ENCODE measurements at regions not wholly inside any gene's neighbourhood (a gene's known extent, or its start where the extent isn't known, plus 50 kb on each side); places are given as distances from the start of the nearest gene placed in this dataset.

GRCh38 chr7:54814401-54814800 is 55.4 kb upstream of the SEC61G start:
- Histone ChIP-seq H3K27ac (no peak overlapping the region), H3K27me3 (replicated peaks) (no peaks in the 10 kb centered on the region), H3K4me3 (ENCODE audit: low read depth, low read length) (no peak overlapping the region), H3K36me3 (replicated peaks) (no peaks in the 10 kb centered on the region)
- no peak for TF ChIP-seq CTCF (IDR thresholded peaks at IDR 0.05; ENCODE audit: low read depth, low read length, missing control alignments)
- in situ Hi-C loops (cut with HindIII; ENCODE audit: low pct_ligation_motif_present, low sequenced_read_pairs) = no loop called here
- no peak for DNase-seq

GRCh38 chr7:54817152-54817551 is 58.1 kb upstream of the SEC61G start:
- Histone ChIP-seq H3K4me3 (ENCODE audit: low read depth, low read length) (no peak overlapping the region), H3K27me3 (replicated peaks) (no peaks in the 10 kb centered on the region), H3K36me3 (replicated peaks) (no peaks in the 10 kb centered on the region), H3K27ac (no peak overlapping the region)
- in situ Hi-C loops (cut with HindIII; ENCODE audit: low pct_ligation_motif_present, low sequenced_read_pairs) = no loop called here
- no peak for DNase-seq
- no peak for TF ChIP-seq CTCF (IDR thresholded peaks at IDR 0.05; ENCODE audit: low read depth, low read length, missing control alignments)

- TF ChIP-seq CTCF (IDR thresholded peaks at IDR 0.05; ENCODE audit: low read depth, low read length, missing control alignments) = no peak
- H3K27ac ChIP-seq = no peak overlapping the region
- no peaks in the 10 kb centered on the region for H3K27me3 ChIP-seq (replicated peaks)
- DNase-seq = no peak
- H3K36me3 ChIP-seq (replicated peaks) = no peaks in the 10 kb centered on the region
- no peak overlapping the region for H3K4me3 ChIP-seq (ENCODE audit: low read depth, low read length)
- in situ Hi-C loops (cut with HindIII; ENCODE audit: low pct_ligation_motif_present, low sequenced_read_pairs) = no loop called here
Measured at GRCh38 chr7:54823776-54824175, 64.8 kb upstream of the SEC61G start.

- Histone ChIP-seq H3K36me3 (replicated peaks) (no peaks in the 10 kb centered on the region), H3K27me3 (replicated peaks) (no peaks in the 10 kb centered on the region), H3K27ac (no peak overlapping the region), H3K4me3 (ENCODE audit: low read depth, low read length) (no peak overlapping the region)
- no peak for TF ChIP-seq CTCF (IDR thresholded peaks at IDR 0.05; ENCODE audit: low read depth, low read length, missing control alignments)
- DNase-seq = no peak
- in situ Hi-C loops (cut with HindIII; ENCODE audit: low pct_ligation_motif_present, low sequenced_read_pairs) = no loop called here
Measured at GRCh38 chr7:54824655-54825054, 65.6 kb upstream of the SEC61G start.

- no peak overlapping the region for H3K27ac ChIP-seq
- in situ Hi-C loops (cut with HindIII; ENCODE audit: low pct_ligation_motif_present, low sequenced_read_pairs) = no loop called here
- no peak for TF ChIP-seq CTCF (IDR thresholded peaks at IDR 0.05; ENCODE audit: low read depth, low read length, missing control alignments)
Measured at GRCh38 chr7:54825368-54825767, 66.4 kb upstream of the SEC61G start.

GRCh38 chr7:54827734-54828133 is 68.7 kb upstream of the SEC61G start:
- no peak overlapping the region for H3K27ac ChIP-seq
- no peak for DNase-seq
- H3K27me3 ChIP-seq (replicated peaks) = no peaks in the 10 kb centered on the region
- H3K36me3 ChIP-seq (replicated peaks) = no peaks in the 10 kb centered on the region
- TF ChIP-seq CTCF (IDR thresholded peaks at IDR 0.05; ENCODE audit: low read depth, low read length, missing control alignments) = no peak
- no peak overlapping the region for H3K4me3 ChIP-seq (ENCODE audit: low read depth, low read length)
- in situ Hi-C loops (cut with HindIII; ENCODE audit: low pct_ligation_motif_present, low sequenced_read_pairs) = no loop called here

More at GRCh38 chr7:54825368-54825767, 66.4 kb upstream of the SEC61G start:
- Histone ChIP-seq H3K27me3 (replicated peaks) (no peaks in the 10 kb centered on the region), H3K4me3 (ENCODE audit: low read depth, low read length) (no peak overlapping the region), H3K36me3 (replicated peaks) (no peaks in the 10 kb centered on the region)
- DNase-seq = no peak

All from brain microvascular endothelial cell (primary cell).